HepG2 (cell line): ENCODE measurements at regions not wholly inside any gene's neighbourhood (a gene's known extent, or its start where the extent isn't known, plus 50 kb on each side); places are given as distances from the start of the nearest gene placed in this dataset.

Experiments
- ATAC-seq: fragments of 200-7000 bp; cut with Tn5 transposase; 3 replicates; pipeline ENCODE4 v1.9.1; 2020; ENCODE audit warnings: mild to moderate bottlenecking, moderate library complexity
- BruUV-seq: library from RNA; stranded (reverse); fragments of 400-500 nt; replicated peaks from 2 replicates; lab custom pipeline; 2021; lab: Mats Ljungman, UMichigan
- CTCF ChIA-PET: fragments of 300-600 bp; formaldehyde crosslinking; extraction: SDS; loops from one replicate; lab custom pipeline; 2021; ENCODE audit warnings: low total read pairs, inconsistent platforms, low intra/inter-chr PET ratio; lab: Yijun Ruan, JAX
- POLR2A ChIA-PET: fragments of 350-600 bp; sonication (Branson Sonifier 250); formaldehyde crosslinking; loops from one replicate; lab custom pipeline; 2020; ENCODE audit warnings: antibody characterized with exemption, inconsistent platforms; lab: Yijun Ruan, JAX
- DNase-seq: peaks from one replicate; pipeline ENCODE4 v3.0.0-alpha.2; 2015; ENCODE audit warnings: low spot score
- FAIRE-seq: peaks from 3 replicates; lab custom pipeline; 2011; peaks lifted over from hg19 to GRCh38; lab: Jason Lieb, UNC
- H2AFZ ChIP-seq: one replicate; pipeline ENCODE4 v1.6.1; 2011; ENCODE audit warnings: low read length, inconsistent platforms
- H3K27ac ChIP-seq: fragments of 300-600 bp; 3 replicates; pipeline ENCODE4 v1.8.0; 2011; ENCODE audit warnings: mixed run types, mild to moderate bottlenecking, mixed read lengths, low read length, inconsistent platforms; ENCODE audit not compliant: insufficient read depth; ENCODE audit errors: extremely low read length
- H3K27me3 ChIP-seq, 2 experiments: fragments of 200-600 bp in 1 of 2; 2 replicates in 1 of 2; 3 replicates in 1 of 2; pipeline versions ENCODE4 v1.6.0 to v1.8.0; 2011; ENCODE audit warnings: low read length in 2 of 2, mild to moderate bottlenecking in 2 of 2, moderate library complexity in 2 of 2, inconsistent platforms in 1 of 2; ENCODE audit not compliant: insufficient read depth in 2 of 2, control insufficient read depth in 1 of 2
- H3K36me3 ChIP-seq, 2 experiments: fragments of 200-600 bp in 1 of 2; replicated peaks in 1 of 2; 2 replicates in 1 of 2; 3 replicates in 1 of 2; pipeline versions ENCODE4 v1.5.1 to v1.8.0; 2011; ENCODE audit warnings: low read length in 2 of 2, inconsistent platforms in 1 of 2; ENCODE audit not compliant: insufficient read depth in 2 of 2, control insufficient read depth in 1 of 2
- H3K4me1 ChIP-seq: 2 replicates; pipeline ENCODE4 v1.5.1; 2012; ENCODE audit warnings: low read length, inconsistent platforms; ENCODE audit not compliant: insufficient read depth
- H3K4me2 ChIP-seq: 2 replicates; pipeline ENCODE4 v1.6.0; 2011; ENCODE audit warnings: low read depth, low read length, inconsistent platforms
- H3K4me3 ChIP-seq, 3 experiments: fragments of 200-600 bp in 1 of 3; sonication (generic), shearing (Covaris generic) in 1 of 3; replicated peaks in 1 of 3; 2 replicates each; pipeline ENCODE4 v1.5.1; 2011 to 2016; ENCODE audit warnings: low read length in 3 of 3, inconsistent platforms in 2 of 3, low read depth in 2 of 3, mild to moderate bottlenecking in 2 of 3, control low read depth in 1 of 3, mixed read lengths in 1 of 3; ENCODE audit not compliant: insufficient read depth in 1 of 3
- H3K79me2 ChIP-seq: one replicate; pipeline ENCODE4 v1.6.1; 2011; ENCODE audit warnings: low read length, inconsistent platforms; ENCODE audit not compliant: insufficient read depth
- H3K9ac ChIP-seq: 2 replicates; pipeline ENCODE4 v1.6.0; 2011; ENCODE audit warnings: mild to moderate bottlenecking, low read depth, low read length, inconsistent platforms; ENCODE audit not compliant: insufficient read depth
- H3K9me3 ChIP-seq: 2 replicates; pipeline ENCODE4 v1.5.1; 2012; ENCODE audit warnings: mild to moderate bottlenecking, low read length
- H4K20me1 ChIP-seq: 2 replicates; pipeline ENCODE4 v1.6.0; 2011; ENCODE audit warnings: inconsistent platforms, mild to moderate bottlenecking, low read length, moderate library complexity; ENCODE audit not compliant: insufficient read depth
- ATF1 ChIP-seq: IDR thresholded peaks from 2 replicates; pipeline ENCODE4 v1.6.1; 2016; ENCODE audit warnings: mild to moderate bottlenecking, control low read depth
- CHD2 ChIP-seq: IDR thresholded peaks from 2 replicates; pipeline ENCODE4 v1.6.1; 2011; ENCODE audit warnings: low read depth, low read length, improper control_type of control experiment
- ISX ChIP-seq: sonication (generic); formaldehyde crosslinking; conservative IDR thresholded peaks from 2 replicates; pipeline ENCODE4 v1.5.0; 2020; ENCODE audit warnings: missing genetic modification reagents
- KLF13 ChIP-seq: sonication (generic); formaldehyde crosslinking; IDR thresholded peaks from 2 replicates; pipeline ENCODE4 v1.4.0; 2020; ENCODE audit warnings: mild to moderate bottlenecking, missing genetic modification reagents
- MAF1 ChIP-seq: sonication (generic); formaldehyde crosslinking; IDR thresholded peaks from 2 replicates; pipeline ENCODE4 v1.5.0; 2020; ENCODE audit warnings: missing genetic modification reagents, borderline replicate concordance
- NFE2 ChIP-seq: sonication (generic); formaldehyde crosslinking; IDR thresholded peaks from 2 replicates; pipeline ENCODE4 v1.4.0; 2020; ENCODE audit warnings: missing genetic modification reagents
- RBM39 ChIP-seq: fragments of 200-400 bp; formaldehyde crosslinking; IDR thresholded peaks from one replicate; pipeline ENCODE4 v1.6.1; 2018; ENCODE audit warnings: antibody characterized with exemption, mild to moderate bottlenecking, low read depth, low read length; ENCODE audit not compliant: poor library complexity, severe bottlenecking
- RELA ChIP-seq: sonication (generic); formaldehyde crosslinking; IDR thresholded peaks from 2 replicates; pipeline ENCODE4 v1.4.0; 2020; ENCODE audit warnings: missing genetic modification reagents
- SMAD1 ChIP-seq: sonication (generic); formaldehyde crosslinking; IDR thresholded peaks from 2 replicates; pipeline ENCODE4 v1.4.0; 2020; ENCODE audit warnings: missing genetic modification reagents, low read depth, mild to moderate bottlenecking, borderline replicate concordance
- SYNCRIP ChIP-seq: fragments of 200-400 bp; formaldehyde crosslinking; IDR thresholded peaks from 2 replicates; pipeline ENCODE4 v1.6.1; 2018; ENCODE audit warnings: mild to moderate bottlenecking, low read depth, low read length; ENCODE audit not compliant: insufficient read depth
- TBX2 ChIP-seq: sonication (generic); formaldehyde crosslinking; IDR thresholded peaks from 2 replicates; pipeline ENCODE4 v1.5.0; 2020; ENCODE audit warnings: missing genetic modification reagents, mild to moderate bottlenecking, borderline replicate concordance
- TRIM24 ChIP-seq: sonication (generic); formaldehyde crosslinking; IDR thresholded peaks from 2 replicates; pipeline ENCODE4 v1.8.0; 2022; ENCODE audit warnings: mild to moderate bottlenecking, missing genetic modification reagents
- ZMAT5 ChIP-seq: sonication (generic); formaldehyde crosslinking; IDR thresholded peaks from 2 replicates; pipeline ENCODE4 v1.5.0; 2020; ENCODE audit warnings: mild to moderate bottlenecking, low read depth, missing genetic modification reagents, borderline replicate concordance
- ZMYM3 ChIP-seq: sonication (generic); formaldehyde crosslinking; IDR thresholded peaks from 2 replicates; pipeline ENCODE4 v1.5.1; 2020; ENCODE audit warnings: mild to moderate bottlenecking, missing genetic modification reagents
- ZNF235 ChIP-seq: sonication (generic); formaldehyde crosslinking; IDR thresholded peaks from 2 replicates; pipeline ENCODE4 v1.8.1; 2023; ENCODE audit warnings: mild to moderate bottlenecking, missing genetic modification reagents, borderline replicate concordance
- ZNF441 ChIP-seq: sonication (generic); formaldehyde crosslinking; IDR thresholded peaks from 2 replicates; pipeline ENCODE4 v1.7.0; 2021; ENCODE audit warnings: missing genetic modification reagents, borderline replicate concordance
- ZNF501 ChIP-seq: sonication (generic); formaldehyde crosslinking; IDR thresholded peaks from 2 replicates; pipeline ENCODE4 v1.5.1; 2020; ENCODE audit warnings: mild to moderate bottlenecking, moderate library complexity, missing genetic modification reagents
- ZNF556 ChIP-seq: sonication (generic); formaldehyde crosslinking; IDR thresholded peaks from 2 replicates; pipeline ENCODE4 v1.4.0; 2020; ENCODE audit warnings: mild to moderate bottlenecking, missing genetic modification reagents, borderline replicate concordance
- ZNF558 ChIP-seq: sonication (generic); formaldehyde crosslinking; IDR thresholded peaks from 2 replicates; pipeline ENCODE4 v1.9.0; 2022; ENCODE audit warnings: mild to moderate bottlenecking, missing genetic modification reagents, borderline replicate concordance
- ZNF572 ChIP-seq: sonication (generic); formaldehyde crosslinking; IDR thresholded peaks from 2 replicates; pipeline ENCODE4 v1.5.1; 2020; ENCODE audit warnings: mild to moderate bottlenecking, missing genetic modification reagents
- ZNF678 ChIP-seq: sonication (generic); formaldehyde crosslinking; IDR thresholded peaks from 2 replicates; pipeline ENCODE4 v1.4.0; 2020; ENCODE audit warnings: mild to moderate bottlenecking, missing genetic modification reagents
- WGBS: methylation state at CpG from one replicate; pipeline ENCODE4 v1.1.6; 2017; ENCODE audit warnings: low lambda C conversion rate; 5-methylcytosine and 5-hydroxymethylcytosine counted together
- in situ Hi-C: cut with HindIII; loops from 2 replicates; pipeline ENCODE4 v1.10.0; 2017; ENCODE audit warnings: low pct_unique_long_range_greater_than_20kb; ENCODE audit not compliant: extremely low pct_ligation_motif_present
- intact Hi-C: fragments of 100-400 bp; cut with micrococcal nuclease; formaldehyde crosslinking; loops from one replicate; pipeline ENCODE4 v1.10.0; 2022; ENCODE audit not compliant: unreplicated experiment

GRCh38 chr13:90954605-90955195 lies 392.8 kb upstream of the MIR17HG start:
- WGBS: 3% methylated on average over 2 of the region's 2 CpGs
- Histone ChIP-seq H3K27me3 (no peaks in the 10 kb centered on the region; a peak in 1 of 5 replicates), H2AFZ (no peak overlapping the region), H3K4me1 (no peaks in the 10 kb centered on the region), H3K4me2 (no peak overlapping the region), H3K27ac (no peak overlapping the region), H3K9ac (no peak overlapping the region), H4K20me1 (no peaks in the 10 kb centered on the region), H3K79me2 (no peaks in the 10 kb centered on the region), H3K9me3 (no peaks in the 10 kb centered on the region), H3K36me3 (no peaks in the 10 kb centered on the region), H3K4me3 (no peak overlapping the region)
- DNase-seq (no peak), FAIRE-seq (no peak), ATAC-seq (no peak)
- intact Hi-C loops: no loop called here
- POLR2A ChIA-PET: no interaction called here
- TF ChIP-seq ZNF501 (CRISPR knock-in tag) (no peak), CHD2 (no peak), ZMYM3 (CRISPR knock-in tag) (no peak), ISX (no peak), SYNCRIP (no peak), RBM39 (no peak), ZNF558 (CRISPR knock-in tag) (no peak), RELA (CRISPR knock-in tag) (no peak), TBX2 (CRISPR knock-in tag) (no peak), KLF13 (CRISPR knock-in tag) (no peak)
- CTCF ChIA-PET: no interaction called here
- BruUV-seq: no TSS peak
- in situ Hi-C loops: no loop called here

- Histone ChIP-seq H4K20me1 (no peaks in the 10 kb centered on the region), H2AFZ (no peak overlapping the region), H3K27ac (no peak overlapping the region), H3K9ac (no peak overlapping the region), H3K4me2 (no peak overlapping the region), H3K9me3 (no peaks in the 10 kb centered on the region), H3K79me2 (no peaks in the 10 kb centered on the region), H3K4me3 (no peak overlapping the region), H3K27me3 (no peaks in the 10 kb centered on the region; a peak in 1 of 5 replicates), H3K4me1 (no peaks in the 10 kb centered on the region), H3K36me3 (no peaks in the 10 kb centered on the region)
- FAIRE-seq (no peak), DNase-seq (no peak), ATAC-seq (no peak)
- in situ Hi-C loops (no loop called here), intact Hi-C loops (no loop called here)
- 0% methylated on average over 1 of the region's 1 CpG for WGBS
- CTCF ChIA-PET: no interaction called here
- no TSS peak for BruUV-seq
- POLR2A ChIA-PET: no interaction called here
- TF ChIP-seq MAF1 (CRISPR knock-in tag): no peak
- no peak for TF ChIP-seq ZNF572 (CRISPR knock-in tag)
- no peak for TF ChIP-seq SMAD1 (CRISPR knock-in tag)
- TF ChIP-seq ZNF441 (CRISPR knock-in tag): no peak
- TF ChIP-seq ZNF678 (CRISPR knock-in tag): no peak
- TF ChIP-seq TBX2 (CRISPR knock-in tag): no peak
- TF ChIP-seq NFE2 (CRISPR knock-in tag): no peak
- TF ChIP-seq ZNF235: no peak
- TF ChIP-seq ATF1 (CRISPR knock-in tag): no peak
- TF ChIP-seq ZNF556: no peak
- TF ChIP-seq ZMAT5 (CRISPR knock-in tag): no peak
- TF ChIP-seq TRIM24 (CRISPR knock-in tag): no peak
Observed at GRCh38 chr13:90956031-90956430, 391.5 kb upstream of the MIR17HG start.
